Prostate gland (tissue), 2 donors: ENCODE measurements at regions not wholly inside any gene's neighbourhood (a gene's known extent, or its start where the extent isn't known, plus 50 kb on each side); places are given as distances from the start of the nearest gene placed in this dataset.

ENCODE experiments used
- DNase-seq: peaks from one replicate; pipeline ENCODE4 v3.0.0-alpha.2; 2019; ENCODE audit warnings: low spot score
- H3K27ac ChIP-seq, 2 donors: fragments of 200-600 bp; sonication (generic); 2 replicates each; pipeline ENCODE4 v1.5.1; 2017 to 2019
- H3K27me3 ChIP-seq: fragments of 200-600 bp; sonication (generic); replicated peaks from 2 replicates; pipeline ENCODE4 v1.5.1; 2019; ENCODE audit not compliant: insufficient read depth
- H3K36me3 ChIP-seq, 2 donors: fragments of 200-600 bp; sonication (generic); 1 replicate in 1 of 2; 2 replicates in 1 of 2; pipeline versions ENCODE4 v1.5.1 to v1.8.1; 2017 to 2019
- H3K4me1 ChIP-seq: fragments of 200-600 bp; sonication (generic); replicated peaks from 2 replicates; pipeline ENCODE4 v1.5.1; 2019
- H3K4me3 ChIP-seq, 2 donors: fragments of 200-600 bp; sonication (generic); 2 replicates each; pipeline ENCODE4 v1.5.1; 2017 to 2019
- H3K9me3 ChIP-seq: fragments of 200-600 bp; sonication (generic); 2 replicates; pipeline ENCODE4 v1.5.1; 2017
- POLR2A ChIP-seq: fragments of 450-650 bp; IDR thresholded peaks from one replicate; pipeline ENCODE4 v1.6.1; 2016; ENCODE audit warnings: antibody characterized with exemption, mild to moderate bottlenecking
- POLR2AphosphoS5 ChIP-seq: sonication (generic); formaldehyde crosslinking; IDR thresholded peaks from one replicate; pipeline ENCODE4 v1.6.1; 2017; ENCODE audit warnings: antibody characterized with exemption
- WGBS: methylation state at CpG from one replicate; pipeline ENCODE4 v1.1.5; 2018; 5-methylcytosine and 5-hydroxymethylcytosine counted together
- intact Hi-C: fragments of 100-400 bp; cut with DNase I; formaldehyde crosslinking; loops from one replicate; pipeline ENCODE4 v1.14.2; 2022
- TF ChIP-seq, protein P1 (sequence below), 4 experiments: fragments of 200-600 bp in 2 of 4; fragments of 450-650 bp in 2 of 4; sonication (generic) in 2 of 4; IDR thresholded peaks; 1 replicate in 3 of 4; 2 replicates in 1 of 4; pipeline ENCODE4 v1.5.1; 2016 to 2019; ENCODE audit warnings: antibody characterized with exemption in 4 of 4, mild to moderate bottlenecking in 2 of 4, moderate library complexity in 2 of 4

GRCh38 chr6:159455700-159456274, 237.3 kb downstream of the SOD2 start:
- Histone ChIP-seq H3K27ac (no peak overlapping the region), H3K27me3 (no peaks in the 10 kb centered on the region), H3K9me3 (no peaks in the 10 kb centered on the region), H3K4me1 (no peaks in the 10 kb centered on the region), H3K36me3 (no peaks in the 10 kb centered on the region), H3K4me3 (no peak overlapping the region)
- 98% methylated on average over 12 of the region's 15 CpGs for WGBS
- intact Hi-C loops: no loop called here
- TF ChIP-seq POLR2AphosphoS5 (no peak), POLR2A (no peak)
- TF ChIP-seq, protein P1, sequence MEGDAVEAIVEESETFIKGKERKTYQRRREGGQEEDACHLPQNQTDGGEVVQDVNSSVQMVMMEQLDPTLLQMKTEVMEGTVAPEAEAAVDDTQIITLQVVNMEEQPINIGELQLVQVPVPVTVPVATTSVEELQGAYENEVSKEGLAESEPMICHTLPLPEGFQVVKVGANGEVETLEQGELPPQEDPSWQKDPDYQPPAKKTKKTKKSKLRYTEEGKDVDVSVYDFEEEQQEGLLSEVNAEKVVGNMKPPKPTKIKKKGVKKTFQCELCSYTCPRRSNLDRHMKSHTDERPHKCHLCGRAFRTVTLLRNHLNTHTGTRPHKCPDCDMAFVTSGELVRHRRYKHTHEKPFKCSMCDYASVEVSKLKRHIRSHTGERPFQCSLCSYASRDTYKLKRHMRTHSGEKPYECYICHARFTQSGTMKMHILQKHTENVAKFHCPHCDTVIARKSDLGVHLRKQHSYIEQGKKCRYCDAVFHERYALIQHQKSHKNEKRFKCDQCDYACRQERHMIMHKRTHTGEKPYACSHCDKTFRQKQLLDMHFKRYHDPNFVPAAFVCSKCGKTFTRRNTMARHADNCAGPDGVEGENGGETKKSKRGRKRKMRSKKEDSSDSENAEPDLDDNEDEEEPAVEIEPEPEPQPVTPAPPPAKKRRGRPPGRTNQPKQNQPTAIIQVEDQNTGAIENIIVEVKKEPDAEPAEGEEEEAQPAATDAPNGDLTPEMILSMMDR (IDR thresholded peaks at IDR 0.05): no peak
- DNase-seq: no peak

- Histone ChIP-seq H3K4me3 (no peak overlapping the region), H3K36me3 (no peaks in the 10 kb centered on the region), H3K27ac (no peak overlapping the region), H3K27me3 (no peaks in the 10 kb centered on the region), H3K4me1 (no peaks in the 10 kb centered on the region), H3K9me3 (no peaks in the 10 kb centered on the region)
- WGBS: 27% methylated on average over 3 of the region's 3 CpGs
- DNase-seq: no peak
- TF ChIP-seq POLR2A: no peak
- TF ChIP-seq, protein P1 (IDR thresholded peaks at IDR 0.05): no peak
- TF ChIP-seq POLR2AphosphoS5: no peak
- intact Hi-C loops: no loop called here
Observed at GRCh38 chr6:159450815-159451465, 242.1 kb downstream of the SOD2 start.

GRCh38 chr6:159446340-159446739, 246.7 kb downstream of the SOD2 start:
- DNase-seq: no peak
- Histone ChIP-seq H3K27ac (no peak overlapping the region), H3K4me1 (no peaks in the 10 kb centered on the region), H3K27me3 (no peaks in the 10 kb centered on the region), H3K9me3 (no peaks in the 10 kb centered on the region), H3K4me3 (no peak overlapping the region), H3K36me3 (no peaks in the 10 kb centered on the region)
- 76% methylated on average over 6 of the region's 6 CpGs for WGBS
- intact Hi-C loops: no loop called here
- TF ChIP-seq, protein P1 (IDR thresholded peaks at IDR 0.05): no peak
- no peak for TF ChIP-seq POLR2AphosphoS5
- no peak for TF ChIP-seq POLR2A

DNA sequence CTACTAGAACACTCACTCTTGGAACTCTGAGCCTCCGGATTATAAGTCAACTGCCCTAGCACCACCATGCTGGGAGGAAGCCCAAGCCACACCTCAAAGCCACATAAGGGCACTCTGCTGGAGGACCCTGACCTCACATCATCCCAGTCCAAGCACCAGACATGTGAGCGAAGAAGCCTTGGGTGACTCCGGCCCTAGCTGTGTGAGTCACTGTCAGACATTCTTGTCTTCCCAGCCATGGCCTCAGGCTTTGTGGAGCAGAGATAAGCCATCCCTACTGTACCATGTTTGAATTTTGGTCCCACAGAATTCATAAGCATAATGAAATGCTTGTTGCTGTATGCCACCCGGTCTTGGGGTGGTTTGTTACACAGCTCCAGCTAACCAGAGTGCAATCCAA, 247.7 kb downstream of the SOD2 start:
- Histone ChIP-seq H3K4me3 (no peak overlapping the region), H3K27me3 (no peaks in the 10 kb centered on the region), H3K27ac (no peak overlapping the region), H3K9me3 (no peaks in the 10 kb centered on the region), H3K36me3 (no peaks in the 10 kb centered on the region), H3K4me1 (no peaks in the 10 kb centered on the region)
- DNase-seq: no peak
- 89% methylated on average over 4 of the region's 4 CpGs for WGBS
- intact Hi-C loops: no loop called here
- TF ChIP-seq, protein P1 (IDR thresholded peaks at IDR 0.05): no peak
- no peak for TF ChIP-seq POLR2A
- no peak for TF ChIP-seq POLR2AphosphoS5
